ENCODE measurements at regions not wholly inside any gene's neighbourhood (a gene's known extent, or its start where the extent isn't known, plus 50 kb on each side); places are given as distances from the start of the nearest gene placed in this dataset.

GRCh38 chr18:6504605-6505497 lies 90.1 kb upstream of the L3MBTL4 start:
- WGBS, 2 experiments (ENCODE audit: extremely low coverage in 1 of 2, insufficient coverage in 1 of 2, insufficient read length in 1 of 2, insufficient replicate concordance in 2 of 2, low coverage in 1 of 2, low lambda C conversion rate in 2 of 2, missing lambda C conversion rate in 1 of 2), result 91% methylated on average over 5 of the region's 5 CpGs; no CpG with 5 or more reads in 1 of the 2 experiments
- Histone ChIP-seq H3K79me2 (ENCODE audit: control insufficient read depth in 1 of 2, insufficient read depth in 2 of 2, low read length in 2 of 2) (no peaks in the 10 kb centered on the region), H3K4ac (replicated peaks; ENCODE audit: insufficient read length, low read depth, low read length) (no peak overlapping the region), H2BK12ac (ENCODE audit: low read depth, low read length) (no peak overlapping the region), H3K27me3 (replicated peaks in 1 of 4; ENCODE audit: control insufficient read depth in 3 of 4, extremely low read depth in 1 of 4, insufficient read depth in 3 of 4, low read length in 3 of 4) (no peaks in the 10 kb centered on the region), H3K9me3 (ENCODE audit: insufficient read depth in 2 of 2, low read depth in 1 of 2, low read length in 1 of 2) (no peaks in the 10 kb centered on the region), H4K5ac (ENCODE audit: insufficient read length, low read depth, low read length) (no peak overlapping the region), H3K9ac (replicated peaks in 1 of 4; ENCODE audit: extremely low read depth in 1 of 4, low read depth in 3 of 4, low read length in 3 of 4) (no peak overlapping the region), H3K4me3 (ENCODE audit: extremely low read depth in 1 of 4, insufficient read depth in 2 of 4, low read depth in 3 of 4, low read length in 4 of 4) (no peak overlapping the region), H3K23ac (ENCODE audit: insufficient read length) (no peak overlapping the region), H3K56ac (replicated peaks; ENCODE audit: insufficient read length, low read depth, low read length) (no peak overlapping the region), H2AK5ac (ENCODE audit: low read depth, low read length) (no peak overlapping the region), H3K4me1 (replicated peaks in 1 of 4; ENCODE audit: control insufficient read depth in 3 of 4, insufficient read depth in 4 of 4, low read length in 3 of 4) (peaks cover 0 to 4% (median 3%) of the 10 kb centered on the region in 4 experiments; a peak in 3 of 7 replicates), H4K20me1 (replicated peaks in 1 of 2; ENCODE audit: control insufficient read depth in 1 of 2, insufficient read depth in 2 of 2, low read length in 2 of 2) (no peaks in the 10 kb centered on the region), H3K14ac (ENCODE audit: insufficient read length) (no peak overlapping the region), H2BK20ac (ENCODE audit: low read length) (0 out of 2 replicates have a peak overlapping the region, but pooled peaks have one; percentile 7), H4K8ac (ENCODE audit: extremely low read depth, insufficient read depth, low read length) (no peak overlapping the region), H4K91ac (replicated peaks; ENCODE audit: insufficient read length, low read length) (no peak overlapping the region), H2BK15ac (ENCODE audit: low read length) (no peak overlapping the region), H3K27ac (ENCODE audit: low read depth, low read length) (no peak overlapping the region), H3K79me1 (ENCODE audit: low read depth, low read length) (no peaks in the 10 kb centered on the region), H3K36me3 (ENCODE audit: control insufficient read depth in 2 of 4, insufficient read depth in 4 of 4, low read length in 3 of 4) (no peaks in the 10 kb centered on the region), H2AFZ (ENCODE audit: low read length) (no peak overlapping the region), H3K23me2 (ENCODE audit: low read depth, low read length) (peaks cover 2% of the 10 kb centered on the region; the same call in 1 of the 2 replicates), H2BK5ac (ENCODE audit: low read depth, low read length) (no peak overlapping the region), H2BK120ac (replicated peaks; ENCODE audit: low read depth, low read length) (no peak overlapping the region), H3K18ac (ENCODE audit: extremely low read depth, low read length) (no peak overlapping the region), H3K4me2 (ENCODE audit: insufficient read depth in 1 of 2, low read depth in 2 of 2, low read length in 2 of 2) (no peak overlapping the region)
- POLR2A ChIA-PET (ENCODE audit: partially characterized antibody), result no interaction called here
- DNase-seq (ENCODE audit: low read depth in 1 of 2, low spot score in 2 of 2) (no peak), FAIRE-seq (no peak)
- CTCF ChIA-PET (ENCODE audit: partially characterized antibody), result no interaction called here
- TF ChIP-seq SP2 (IDR thresholded peaks at IDR 0.05; ENCODE audit: low read length), result no peak
- no peak for TF ChIP-seq SP1 (IDR thresholded peaks at IDR 0.05; ENCODE audit: low read depth, low read length)
- no peak for TF ChIP-seq GTF2F1 (IDR thresholded peaks at IDR 0.05; ENCODE audit: borderline replicate concordance, low read depth, low read length)
- TF ChIP-seq TEAD4 (IDR thresholded peaks at IDR 0.05; ENCODE audit: low read depth, low read length), result no peak
- no peak for TF ChIP-seq RXRA (IDR thresholded peaks at IDR 0.05; ENCODE audit: insufficient read depth, low read depth, low read length)
- no peak for TF ChIP-seq CREB1 (IDR thresholded peaks at IDR 0.05)
- TF ChIP-seq MAFK (IDR thresholded peaks at IDR 0.05; ENCODE audit: low read depth, low read length), result no peak
- TF ChIP-seq SP4 (IDR thresholded peaks at IDR 0.05; ENCODE audit: low read length), result no peak
- no peak for TF ChIP-seq GABPA (IDR thresholded peaks at IDR 0.05; ENCODE audit: borderline replicate concordance, insufficient read depth, low read length)
- TF ChIP-seq E2F6 (IDR thresholded peaks at IDR 0.05), result no peak
- no peak for TF ChIP-seq TBP (IDR thresholded peaks at IDR 0.05; ENCODE audit: low read depth, low read length)
- TF ChIP-seq USF2 (IDR thresholded peaks at IDR 0.05; ENCODE audit: low read length), result no peak
